DMS53 treated with DMSO at 0.1 percent for 48 hours (cell line): ENCODE measurements at regions not wholly inside any gene's neighbourhood (a gene's known extent, or its start where the extent isn't known, plus 50 kb on each side); places are given as distances from the start of the nearest gene placed in this dataset.

ENCODE experiments used
- DNase-seq: peaks from one replicate; lab custom pipeline; 2025; ENCODE audit not compliant: unreplicated experiment; lab: John Stamatoyannopoulos, UW

GRCh38 chr5:33361781-33362180, 79.0 kb upstream of the TARS1 start:
- no peak for DNase-seq

- no peak for DNase-seq
These were observed 77.8 kb upstream of the TARS1 start for GRCh38 chr5:33362915-33363314.

GRCh38 chr5:33363537-33363936, 77.2 kb upstream of the TARS1 start:
- DNase-seq = no peak

GRCh38 chr5:33364406-33364805, 76.4 kb upstream of the TARS1 start:
- no peak for DNase-seq

DNA sequence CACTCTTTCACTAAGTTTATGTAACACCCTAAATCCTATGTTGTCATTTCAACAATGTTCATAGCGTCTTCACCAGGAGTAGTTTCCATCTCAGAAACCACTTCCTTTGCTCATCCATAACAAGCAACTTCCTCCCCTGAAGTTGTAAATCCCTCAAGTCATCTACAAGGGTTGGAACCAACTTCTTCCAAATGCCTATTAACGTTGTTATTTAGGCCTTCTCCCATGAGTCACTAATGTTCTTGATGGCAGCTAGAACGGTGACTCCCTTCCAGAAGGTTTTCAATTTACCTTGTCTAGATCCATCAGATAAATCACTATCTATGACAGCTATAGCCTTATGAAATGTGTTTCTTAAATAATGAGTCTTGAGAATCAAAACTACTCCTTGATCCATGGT, 73.3 kb upstream of the TARS1 start:
- no peak for DNase-seq

GRCh38 chr5:33369485-33370465, 71.0 kb upstream of the TARS1 start:
- DNase-seq = no peak

DNA sequence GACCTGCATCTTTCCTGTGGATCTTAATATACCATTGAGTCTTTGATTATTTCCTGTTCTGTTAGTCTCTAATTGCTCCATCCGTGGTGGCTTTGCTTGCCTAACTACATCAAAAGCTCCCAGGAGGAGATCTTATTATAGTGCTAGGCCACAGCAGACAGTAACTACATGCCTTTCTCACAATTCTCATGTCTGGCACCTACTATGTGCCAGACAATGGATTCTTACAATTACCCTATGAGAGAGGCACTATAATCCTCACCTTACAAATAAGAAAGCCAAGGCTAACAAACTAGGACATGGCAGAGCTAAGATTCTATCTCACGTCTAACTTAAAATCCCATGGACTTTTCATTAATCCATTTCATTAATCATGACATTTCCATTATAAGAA, 70.3 kb upstream of the TARS1 start:
- DNase-seq = no peak

DNA sequence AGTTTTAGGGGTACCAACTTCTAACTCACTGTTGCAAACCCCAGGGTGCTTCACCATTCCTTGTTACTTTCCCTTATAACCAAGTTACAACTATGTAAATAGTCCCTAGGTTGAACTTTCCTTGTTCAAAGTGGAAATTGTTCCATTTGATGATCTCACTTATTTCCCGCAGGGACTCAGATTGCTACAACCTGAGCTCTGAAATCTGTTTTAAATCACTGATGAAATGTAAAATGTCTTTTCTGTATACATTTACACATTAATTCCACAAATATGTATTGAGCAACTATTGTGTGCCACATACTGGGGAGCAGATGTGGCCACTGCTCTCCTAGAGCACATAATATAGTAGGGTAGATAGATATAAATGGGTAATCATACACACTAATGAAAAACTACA, 69.1 kb upstream of the TARS1 start:
- no peak for DNase-seq

DNA sequence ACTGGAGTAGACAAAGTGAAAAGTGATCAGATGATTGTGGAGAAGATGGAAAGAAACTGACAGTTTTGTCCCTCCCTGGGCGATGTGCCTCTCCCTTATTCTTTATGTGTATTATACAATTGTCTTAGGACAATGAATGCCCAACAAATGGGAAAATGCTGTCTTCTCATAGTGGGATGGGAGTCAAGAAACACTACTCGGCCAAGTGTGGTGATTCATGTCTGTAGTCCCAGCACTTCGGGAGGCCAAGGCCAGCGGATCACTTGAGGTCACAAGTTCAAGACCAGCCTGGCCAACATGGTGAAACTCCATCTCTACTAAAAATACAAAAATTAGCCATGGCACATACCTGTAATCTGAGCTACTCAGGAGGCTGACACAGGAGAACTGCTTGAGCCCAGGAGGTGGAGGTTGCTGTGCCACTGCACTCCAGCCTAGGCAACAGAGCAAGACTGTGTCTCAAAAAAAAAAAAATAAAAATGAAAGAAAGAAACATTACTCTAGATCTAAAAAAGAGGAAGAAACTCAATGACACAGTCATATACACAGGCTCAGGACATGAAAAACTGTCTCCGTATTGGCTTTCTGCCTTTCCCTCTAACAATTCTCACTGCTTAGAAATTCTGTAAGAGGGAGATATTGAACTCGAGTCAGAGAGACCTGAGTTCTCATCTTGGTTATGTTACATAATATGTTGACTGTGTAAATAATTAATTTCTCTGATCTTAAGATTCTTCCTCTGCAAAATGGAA, 67.9 kb upstream of the TARS1 start:
- no peak for DNase-seq

- no peak for DNase-seq
These were observed 64.9 kb upstream of the TARS1 start for GRCh38 chr5:33375900-33376299.

GRCh38 chr5:33379757-33380156, 61.0 kb upstream of the TARS1 start:
- no peak for DNase-seq

GRCh38 chr5:33381243-33381642, 59.5 kb upstream of the TARS1 start:
- DNase-seq = no peak
